HCT116 (cell line): ENCODE measurements at regions not wholly inside any gene's neighbourhood (a gene's known extent, or its start where the extent isn't known, plus 50 kb on each side); places are given as distances from the start of the nearest gene placed in this dataset.

Source experiments
- ATAC-seq: fragments of 200-7000 bp; cut with Tn5 transposase; 2 replicates; pipeline ENCODE4 v1.9.1; 2020; ENCODE audit warnings: mild to moderate bottlenecking, moderate library complexity
- BruUV-seq: library from RNA; stranded (reverse); fragments of 400-500 nt; replicated peaks from 2 replicates; lab custom pipeline; 2021; lab: Mats Ljungman, UMichigan
- CTCF ChIA-PET: fragments of 300-600 bp; sonication (Branson Sonifier 250); formaldehyde crosslinking; loops from one replicate; lab custom pipeline; 2021; ENCODE audit warnings: antibody characterized with exemption; lab: Charles Lee
- POLR2A ChIA-PET: fragments of 300-600, 350-600 bp; sonication (Branson Sonifier 250); formaldehyde crosslinking; loops from one replicate; lab custom pipeline; 2021; ENCODE audit warnings: antibody characterized with exemption; lab: Charles Lee
- RAD21 ChIA-PET, 2 experiments: fragments of 300-600 bp; sonication (Branson Sonifier 250); formaldehyde crosslinking; loops; one replicate each; lab custom pipeline; 2023; ENCODE audit warnings: low total read pairs in 2 of 2; ENCODE audit not compliant: uncharacterized antibody in 2 of 2, unreplicated experiment in 2 of 2, low non-redundant PET in 1 of 2; lab: Charles Lee
- DNase-seq: peaks from one replicate; pipeline ENCODE4 v3.0.0-alpha.2; 2010; ENCODE audit warnings: low read depth, low spot score
- H2AFZ ChIP-seq: fragments of 200-600 bp; shearing (Covaris generic), sonication (generic); 2 replicates; pipeline ENCODE4 v1.6.1; 2017; ENCODE audit warnings: low read depth, mixed run types, mixed read lengths, antibody characterized with exemption, low read length; ENCODE audit not compliant: poor library complexity, severe bottlenecking
- H3K27ac ChIP-seq: 2 replicates; pipeline ENCODE4 v1.5.1; 2012; ENCODE audit warnings: low read depth, low read length
- H3K27me3 ChIP-seq: fragments of 200-600 bp; sonication (generic); 2 replicates; pipeline ENCODE4 v1.6.1; 2016; ENCODE audit warnings: mixed run types, low read length, mixed read lengths; ENCODE audit not compliant: insufficient read depth
- H3K36me3 ChIP-seq, 2 experiments: fragments of 200-500 bp in 1 of 2; fragments of 200-600 bp in 1 of 2; sonication (Bioruptor generic) in 1 of 2; sonication (generic) in 1 of 2; 2 replicates each; pipeline versions ENCODE4 v1.5.1 to v1.6.1; 2014 to 2016; ENCODE audit warnings: low read length in 2 of 2, inconsistent platforms in 1 of 2, mixed read lengths in 1 of 2, mixed run types in 1 of 2; ENCODE audit not compliant: insufficient read depth in 2 of 2, control insufficient read depth in 1 of 2
- H3K4me1 ChIP-seq, 2 experiments: fragments of 200-600 bp in 1 of 2; sonication (generic) in 1 of 2; 2 replicates each; pipeline versions ENCODE4 v1.5.1 to v1.6.1; 2012 to 2017; ENCODE audit warnings: low read length in 2 of 2, inconsistent platforms in 1 of 2, mild to moderate bottlenecking in 1 of 2, mixed read lengths in 1 of 2, mixed run types in 1 of 2, moderate library complexity in 1 of 2; ENCODE audit not compliant: insufficient read depth in 2 of 2, control insufficient read depth in 1 of 2
- H3K4me2 ChIP-seq: fragments of 200-600 bp; sonication (generic); 2 replicates; pipeline ENCODE4 v1.6.1; 2017; ENCODE audit warnings: mixed run types, low read length, mixed read lengths
- H3K4me3 ChIP-seq, 2 experiments: fragments of 200-600 bp in 1 of 2; sonication (generic) in 1 of 2; replicated peaks in 1 of 2; 2 replicates each; pipeline ENCODE4 v1.5.1; 2011 to 2016; ENCODE audit warnings: low read length in 2 of 2, control low read depth in 1 of 2, low read depth in 1 of 2, mild to moderate bottlenecking in 1 of 2, mixed read lengths in 1 of 2, mixed run types in 1 of 2
- H3K79me2 ChIP-seq: fragments of 200-600 bp; sonication (generic); 2 replicates; pipeline ENCODE4 v1.6.1; 2017; ENCODE audit warnings: mild to moderate bottlenecking, mixed run types, low read length, moderate library complexity, mixed read lengths; ENCODE audit not compliant: insufficient read depth
- H3K9ac ChIP-seq: fragments of 200-600 bp; sonication (generic); 2 replicates; pipeline ENCODE4 v1.6.1; 2016; ENCODE audit warnings: low read length, mixed read lengths
- H3K9me2 ChIP-seq: fragments of 200-600 bp; sonication (generic), shearing (Covaris generic); 2 replicates; pipeline ENCODE4 v1.6.1; 2017; ENCODE audit warnings: mixed run types, mild to moderate bottlenecking, moderate library complexity; ENCODE audit not compliant: insufficient read depth
- H3K9me3 ChIP-seq, 2 experiments: fragments of 200-500 bp in 1 of 2; fragments of 200-600 bp in 1 of 2; sonication (Bioruptor generic) in 1 of 2; sonication (generic) in 1 of 2; 2 replicates each; pipeline ENCODE4 v1.6.1; 2014 to 2017; ENCODE audit warnings: low read length in 2 of 2, mixed read lengths in 2 of 2, inconsistent platforms in 1 of 2, low read depth in 1 of 2, mild to moderate bottlenecking in 1 of 2, mixed run types in 1 of 2, moderate library complexity in 1 of 2; ENCODE audit not compliant: control insufficient read depth in 1 of 2, insufficient read depth in 1 of 2
- H4K20me1 ChIP-seq: fragments of 200-600 bp; sonication (generic), shearing (Covaris generic); 2 replicates; pipeline ENCODE4 v1.6.1; 2017; ENCODE audit warnings: mixed run types, mild to moderate bottlenecking, moderate library complexity; ENCODE audit not compliant: insufficient read depth
- JUND ChIP-seq: IDR thresholded peaks from 2 replicates; pipeline ENCODE4 v1.6.1; 2012
- RAD21 ChIP-seq: IDR thresholded peaks from 2 replicates; pipeline ENCODE4 v1.6.1; 2012; ENCODE audit warnings: low read depth, mild to moderate bottlenecking
- SIN3A ChIP-seq: IDR thresholded peaks from 2 replicates; pipeline ENCODE4 v1.6.1; 2012; ENCODE audit warnings: low read depth
- intact Hi-C: fragments of 100-400 bp; cut with micrococcal nuclease; formaldehyde crosslinking; loops from 2 replicates; pipeline ENCODE4 v1.10.0; 2022
- TF ChIP-seq, protein P1 (sequence below): IDR thresholded peaks from 2 replicates; pipeline ENCODE4 v1.6.1; 2012
- TF ChIP-seq, protein P2 (sequence below), 3 experiments: fragments of 200-600 bp in 1 of 3; sonication (generic) in 1 of 3; IDR thresholded peaks in 2 of 3; conservative IDR thresholded peaks in 1 of 3; 2 replicates each; pipeline ENCODE4 v1.5.1; 2012 to 2017; ENCODE audit warnings: low read depth in 2 of 3, low read length in 2 of 3, antibody characterized with exemption in 1 of 3, borderline replicate concordance in 1 of 3, control low read depth in 1 of 3, mild to moderate bottlenecking in 1 of 3, mixed read lengths in 1 of 3, mixed run types in 1 of 3, moderate library complexity in 1 of 3; ENCODE audit not compliant: insufficient read depth in 1 of 3
- TF ChIP-seq, protein P3 (sequence below): IDR thresholded peaks from 2 replicates; pipeline ENCODE4 v1.6.1; 2012; ENCODE audit warnings: low read depth

DNA sequence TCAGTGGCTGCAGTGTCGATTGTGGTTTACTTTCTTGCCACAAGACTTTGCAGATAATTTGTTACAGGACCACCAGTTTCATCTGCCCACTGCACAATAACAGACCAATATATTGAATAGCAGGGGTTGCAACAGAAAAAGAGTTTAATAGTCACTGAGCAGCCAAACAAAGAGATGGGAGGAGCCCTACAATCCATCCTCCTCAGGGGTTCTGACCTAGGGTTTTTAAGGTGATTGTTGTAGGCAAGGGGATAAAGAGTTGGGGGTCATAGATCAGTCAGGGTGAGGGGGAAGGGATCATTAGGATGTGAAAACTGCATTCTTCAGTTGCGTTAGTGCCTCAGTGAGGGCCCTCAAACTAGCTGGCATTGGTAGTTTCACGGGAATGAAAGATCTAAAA is 110.7 kb upstream of the OLFM3 start (continued):
- no peak for TF ChIP-seq RAD21

DNA sequence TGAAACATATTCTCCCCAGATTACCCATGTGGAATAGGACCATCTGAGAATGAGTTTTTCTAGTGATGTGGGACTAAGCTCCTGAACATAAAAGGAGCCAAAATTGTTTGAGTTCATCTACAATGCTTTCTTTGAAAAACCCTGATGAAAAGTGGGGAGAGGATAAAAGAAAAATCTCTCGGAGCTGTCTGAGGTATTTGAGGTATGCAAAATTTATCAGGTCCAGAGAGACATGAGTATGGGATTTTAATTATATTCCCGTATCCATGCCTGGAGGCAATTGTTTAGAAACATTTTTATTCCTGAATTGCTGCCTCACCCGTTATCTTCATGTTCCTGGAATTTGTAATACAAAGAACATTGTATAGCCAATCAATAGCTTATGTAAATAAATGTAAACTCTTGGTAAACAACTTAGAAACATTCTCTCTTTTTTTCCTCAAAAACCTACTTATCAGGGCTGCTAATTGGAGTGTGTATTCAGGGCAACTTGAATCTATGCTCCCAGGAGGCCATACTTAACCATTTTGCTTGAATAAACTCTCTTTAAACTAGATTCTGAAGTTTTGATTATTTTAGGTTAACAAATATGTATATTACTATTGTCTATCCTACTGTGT is 109.3 kb upstream of the OLFM3 start:
- Histone ChIP-seq H3K9me3 (no peaks in the 10 kb centered on the region; a peak in 1 of 4 replicates), H3K27me3 (no peaks in the 10 kb centered on the region), H3K4me1 (no peaks in the 10 kb centered on the region)
- TF ChIP-seq JUND (no peak), SIN3A (no peak)
- TF ChIP-seq, protein P1, sequence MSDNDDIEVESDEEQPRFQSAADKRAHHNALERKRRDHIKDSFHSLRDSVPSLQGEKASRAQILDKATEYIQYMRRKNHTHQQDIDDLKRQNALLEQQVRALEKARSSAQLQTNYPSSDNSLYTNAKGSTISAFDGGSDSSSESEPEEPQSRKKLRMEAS = no peak
- TF ChIP-seq, protein P2, sequence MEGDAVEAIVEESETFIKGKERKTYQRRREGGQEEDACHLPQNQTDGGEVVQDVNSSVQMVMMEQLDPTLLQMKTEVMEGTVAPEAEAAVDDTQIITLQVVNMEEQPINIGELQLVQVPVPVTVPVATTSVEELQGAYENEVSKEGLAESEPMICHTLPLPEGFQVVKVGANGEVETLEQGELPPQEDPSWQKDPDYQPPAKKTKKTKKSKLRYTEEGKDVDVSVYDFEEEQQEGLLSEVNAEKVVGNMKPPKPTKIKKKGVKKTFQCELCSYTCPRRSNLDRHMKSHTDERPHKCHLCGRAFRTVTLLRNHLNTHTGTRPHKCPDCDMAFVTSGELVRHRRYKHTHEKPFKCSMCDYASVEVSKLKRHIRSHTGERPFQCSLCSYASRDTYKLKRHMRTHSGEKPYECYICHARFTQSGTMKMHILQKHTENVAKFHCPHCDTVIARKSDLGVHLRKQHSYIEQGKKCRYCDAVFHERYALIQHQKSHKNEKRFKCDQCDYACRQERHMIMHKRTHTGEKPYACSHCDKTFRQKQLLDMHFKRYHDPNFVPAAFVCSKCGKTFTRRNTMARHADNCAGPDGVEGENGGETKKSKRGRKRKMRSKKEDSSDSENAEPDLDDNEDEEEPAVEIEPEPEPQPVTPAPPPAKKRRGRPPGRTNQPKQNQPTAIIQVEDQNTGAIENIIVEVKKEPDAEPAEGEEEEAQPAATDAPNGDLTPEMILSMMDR (IDR thresholded peaks at IDR 0.05 in 2 of 3, conservative IDR thresholded peaks at IDR 0.05 in 1 of 3; ENCODE audit: borderline replicate concordance in 1 of 3, insufficient read depth in 1 of 3, low read depth in 2 of 3, low read length in 2 of 3) = no peak
- TF ChIP-seq, protein P3, sequence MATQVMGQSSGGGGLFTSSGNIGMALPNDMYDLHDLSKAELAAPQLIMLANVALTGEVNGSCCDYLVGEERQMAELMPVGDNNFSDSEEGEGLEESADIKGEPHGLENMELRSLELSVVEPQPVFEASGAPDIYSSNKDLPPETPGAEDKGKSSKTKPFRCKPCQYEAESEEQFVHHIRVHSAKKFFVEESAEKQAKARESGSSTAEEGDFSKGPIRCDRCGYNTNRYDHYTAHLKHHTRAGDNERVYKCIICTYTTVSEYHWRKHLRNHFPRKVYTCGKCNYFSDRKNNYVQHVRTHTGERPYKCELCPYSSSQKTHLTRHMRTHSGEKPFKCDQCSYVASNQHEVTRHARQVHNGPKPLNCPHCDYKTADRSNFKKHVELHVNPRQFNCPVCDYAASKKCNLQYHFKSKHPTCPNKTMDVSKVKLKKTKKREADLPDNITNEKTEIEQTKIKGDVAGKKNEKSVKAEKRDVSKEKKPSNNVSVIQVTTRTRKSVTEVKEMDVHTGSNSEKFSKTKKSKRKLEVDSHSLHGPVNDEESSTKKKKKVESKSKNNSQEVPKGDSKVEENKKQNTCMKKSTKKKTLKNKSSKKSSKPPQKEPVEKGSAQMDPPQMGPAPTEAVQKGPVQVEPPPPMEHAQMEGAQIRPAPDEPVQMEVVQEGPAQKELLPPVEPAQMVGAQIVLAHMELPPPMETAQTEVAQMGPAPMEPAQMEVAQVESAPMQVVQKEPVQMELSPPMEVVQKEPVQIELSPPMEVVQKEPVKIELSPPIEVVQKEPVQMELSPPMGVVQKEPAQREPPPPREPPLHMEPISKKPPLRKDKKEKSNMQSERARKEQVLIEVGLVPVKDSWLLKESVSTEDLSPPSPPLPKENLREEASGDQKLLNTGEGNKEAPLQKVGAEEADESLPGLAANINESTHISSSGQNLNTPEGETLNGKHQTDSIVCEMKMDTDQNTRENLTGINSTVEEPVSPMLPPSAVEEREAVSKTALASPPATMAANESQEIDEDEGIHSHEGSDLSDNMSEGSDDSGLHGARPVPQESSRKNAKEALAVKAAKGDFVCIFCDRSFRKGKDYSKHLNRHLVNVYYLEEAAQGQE = no peak
- TF ChIP-seq, all 23 proteins: peak for 0
- H2AFZ ChIP-seq = no peak overlapping the region
- H4K20me1 ChIP-seq = no peaks in the 10 kb centered on the region
- POLR2A ChIA-PET = no interaction called here
- no peak overlapping the region for H3K9ac ChIP-seq
- CTCF ChIA-PET = no interaction called here
- H3K4me3 ChIP-seq = no peak overlapping the region
- no peak overlapping the region for H3K4me2 ChIP-seq
- RAD21 ChIA-PET = no interaction called here
- no peaks in the 10 kb centered on the region for H3K9me2 ChIP-seq
- H3K36me3 ChIP-seq = no peaks in the 10 kb centered on the region
- ATAC-seq (no peak), DNase-seq (no peak)
- H3K79me2 ChIP-seq = no peaks in the 10 kb centered on the region
- intact Hi-C loops = no loop called here
- no peak overlapping the region for H3K27ac ChIP-seq
- no TSS peak for BruUV-seq
